Transverse colon (tissue), 4 donors: ENCODE measurements at regions not wholly inside any gene's neighbourhood (a gene's known extent, or its start where the extent isn't known, plus 50 kb on each side); places are given as distances from the start of the nearest gene placed in this dataset.

Source experiments
- DNase-seq: peaks from one replicate; pipeline ENCODE4 v3.0.0-alpha.2; 2019
- H3K27ac ChIP-seq, 4 donors: fragments of 200-600 bp; sonication (generic); 2 replicates each; pipeline ENCODE4 v1.5.1; 2016 to 2018; ENCODE audit warnings: inconsistent platforms in 4 of 4
- H3K27me3 ChIP-seq: fragments of 200-600 bp; sonication (generic); 2 replicates; pipeline ENCODE4 v1.5.1; 2017; ENCODE audit warnings: inconsistent platforms
- H3K36me3 ChIP-seq, 4 donors: fragments of 200-600 bp; sonication (generic); 2 replicates each; pipeline ENCODE4 v1.5.1; 2017 to 2019; ENCODE audit warnings: inconsistent platforms in 4 of 4
- H3K4me1 ChIP-seq, 4 donors: fragments of 200-600 bp; sonication (generic); 2 replicates each; pipeline ENCODE4 v1.5.1; 2017 to 2020; ENCODE audit warnings: inconsistent platforms in 4 of 4
- H3K4me3 ChIP-seq, 4 donors: fragments of 200-600 bp; sonication (generic); 1 replicate in 1 of 4; 2 replicates in 3 of 4; pipeline versions ENCODE4 v1.5.1 to v1.6.1; 2017 to 2019; ENCODE audit warnings: inconsistent platforms in 4 of 4
- H3K9me3 ChIP-seq, 2 donors: fragments of 200-600 bp; sonication (generic); 2 replicates each; pipeline ENCODE4 v1.5.1; 2017 to 2019; ENCODE audit warnings: inconsistent platforms in 2 of 2
- CTCF ChIP-seq, 5 experiments: fragments of 200-600 bp in 3 of 5; fragments of 450-650 bp in 2 of 5; sonication (generic) in 3 of 5; IDR thresholded peaks; 1 replicate in 2 of 5; 2 replicates in 3 of 5; pipeline ENCODE4 v1.5.1; 2016 to 2017; ENCODE audit warnings: antibody characterized with exemption in 5 of 5, inconsistent platforms in 3 of 5, mild to moderate bottlenecking in 2 of 5, moderate library complexity in 1 of 5
- EP300 ChIP-seq: sonication (generic); formaldehyde crosslinking; IDR thresholded peaks from one replicate; pipeline ENCODE4 v1.6.1; 2017; ENCODE audit warnings: antibody characterized with exemption, low read depth
- POLR2A ChIP-seq: fragments of 450-650 bp; IDR thresholded peaks from one replicate; pipeline ENCODE4 v1.6.1; 2016; ENCODE audit warnings: antibody characterized with exemption, mild to moderate bottlenecking, moderate library complexity
- POLR2AphosphoS5 ChIP-seq, 3 donors: sonication (generic); formaldehyde crosslinking; IDR thresholded peaks; one replicate each; pipeline ENCODE4 v1.6.1; 2016; ENCODE audit warnings: antibody characterized with exemption in 3 of 3
- WGBS, 2 donors: methylation state at CpG; one replicate each; pipeline ENCODE4 v1.1.5; 2018; ENCODE audit warnings: low coverage in 1 of 2; 5-methylcytosine and 5-hydroxymethylcytosine counted together
- in situ Hi-C, 4 donors: fragments of 200-750 bp; cut with MboI; loops; one replicate each; pipeline versions ENCODE4 v1.15.0 to v1.15.1; 2017; ENCODE audit warnings: low sequenced_read_pairs in 3 of 4, low pct_ligation_motif_present in 1 of 4, low pct_unique_long_range_greater_than_20kb in 1 of 4
- intact Hi-C: fragments of 100-400 bp; cut with DNase I; formaldehyde crosslinking; loops from one replicate; pipeline ENCODE4 v1.15.1; 2023; ENCODE audit warnings: low total_unique reads

DNA sequence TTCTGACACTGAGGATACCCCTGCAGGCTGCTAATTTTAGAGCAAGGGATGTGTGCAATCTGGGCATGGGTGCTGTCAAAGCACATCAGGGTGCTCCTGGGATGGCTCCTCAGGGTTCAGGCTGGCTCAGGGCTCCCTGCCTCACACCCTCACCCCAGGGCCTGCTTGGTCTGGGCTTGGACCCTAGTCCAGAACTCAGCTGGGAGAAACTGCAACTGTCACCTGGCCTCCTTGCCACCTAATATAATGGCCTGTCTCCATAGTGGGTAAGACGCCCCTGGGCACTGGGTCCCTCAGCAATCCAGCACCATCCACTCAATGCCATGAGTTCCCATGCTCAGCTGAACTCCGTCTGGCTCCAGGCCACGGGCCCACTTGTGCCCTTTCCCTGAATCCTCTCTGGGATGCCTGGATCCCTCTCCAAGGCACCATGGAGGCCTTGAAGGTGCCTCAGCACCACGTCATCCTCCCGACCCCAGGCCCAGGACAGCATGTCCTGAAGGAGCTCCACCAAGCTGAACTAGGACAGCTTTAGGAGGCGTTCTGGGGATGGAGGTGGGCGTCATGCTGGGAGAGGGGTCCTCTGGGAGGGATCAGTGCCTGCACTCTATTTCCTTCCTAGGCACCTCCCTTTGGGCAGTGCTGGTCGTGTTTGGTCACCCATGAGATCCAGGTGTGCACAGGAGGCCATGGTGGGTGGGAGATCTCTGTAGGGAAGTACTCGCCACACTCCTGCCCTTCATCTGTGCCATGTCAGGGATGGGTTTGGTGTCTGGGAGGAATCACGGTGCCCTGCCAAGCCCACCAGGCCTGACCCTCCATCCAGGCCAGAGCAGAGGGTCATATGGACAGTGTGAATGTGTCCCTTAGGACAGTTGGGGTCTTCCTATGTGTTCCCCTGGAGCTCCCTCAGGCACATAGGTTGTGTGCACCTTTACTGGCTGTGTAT lies 1688.4 kb downstream of the TP53TG3F start:
- Histone ChIP-seq H3K27ac (no peak overlapping the region), H3K9me3 (peaks cover 0 to 12% of the 10 kb centered on the region in 2 donors), H3K4me3 (no peak overlapping the region), H3K36me3 (no peaks in the 10 kb centered on the region), H3K4me1 (no peaks in the 10 kb centered on the region), H3K27me3 (no peaks in the 10 kb centered on the region)
- 69% methylated on average over 9 of the region's 10 CpGs; no CpG with 5 or more reads in 1 of the 2 donors for WGBS, 2 donors
- no peak for DNase-seq
- in situ Hi-C loops (no loop called here), intact Hi-C loops (no loop called here)
- TF ChIP-seq POLR2A = no peak
- TF ChIP-seq POLR2AphosphoS5 (IDR thresholded peaks at IDR 0.05) = no peak
- TF ChIP-seq EP300 = no peak
- no peak for TF ChIP-seq CTCF (IDR thresholded peaks at IDR 0.05)

DNA sequence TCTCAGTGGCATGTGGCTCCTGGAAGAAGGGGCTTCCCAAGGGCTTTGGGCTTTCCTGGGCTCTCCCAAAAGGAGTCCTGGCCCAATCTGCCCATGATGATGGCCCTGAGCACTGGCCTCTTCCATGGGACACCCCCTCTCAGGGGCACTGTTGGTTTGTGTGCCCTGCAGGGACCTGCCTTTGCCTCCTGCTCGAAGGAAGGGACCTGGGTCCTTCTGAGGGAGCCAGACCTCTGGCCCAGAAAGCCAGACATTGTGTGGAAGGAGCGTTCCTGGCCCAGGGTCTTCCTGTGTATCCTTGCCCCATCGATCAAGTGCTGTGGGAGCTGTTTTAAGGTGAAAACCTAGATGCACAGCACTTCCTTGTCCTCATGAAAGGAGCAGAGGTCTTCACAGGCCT lies 1689.3 kb downstream of the TP53TG3F start:
- in situ Hi-C loops = no loop called here

GRCh38 chr16:35149550-35149949 lies 1690.1 kb downstream of the TP53TG3F start:
- intact Hi-C loops (no loop called here), in situ Hi-C loops (no loop called here)
- WGBS, 2 donors = 65% methylated on average over 3 of the region's 3 CpGs; no CpG with 5 or more reads in 1 of the 2 donors
- Histone ChIP-seq H3K4me3 (no peak overlapping the region), H3K4me1 (no peaks in the 10 kb centered on the region), H3K9me3 (peaks cover 0 to 12% of the 10 kb centered on the region in 2 donors), H3K27me3 (no peaks in the 10 kb centered on the region), H3K36me3 (no peaks in the 10 kb centered on the region), H3K27ac (no peak overlapping the region)
- no peak for DNase-seq
- TF ChIP-seq POLR2AphosphoS5 (IDR thresholded peaks at IDR 0.05) = no peak
- no peak for TF ChIP-seq CTCF (IDR thresholded peaks at IDR 0.05)
- no peak for TF ChIP-seq EP300
- no peak for TF ChIP-seq POLR2A

More for the DNA sequence above, 1689.3 kb downstream of the TP53TG3F start:
- H3K27me3 ChIP-seq = no peaks in the 10 kb centered on the region
- no peaks in the 10 kb centered on the region for H3K36me3 ChIP-seq
- WGBS, 2 donors = 59% methylated on average over 3 of the region's 3 CpGs; no CpG with 5 or more reads in 1 of the 2 donors
- H3K4me3 ChIP-seq = no peak overlapping the region
- TF ChIP-seq POLR2A = no peak
- no peak for TF ChIP-seq CTCF (IDR thresholded peaks at IDR 0.05)
- TF ChIP-seq EP300 = no peak
- no peak for TF ChIP-seq POLR2AphosphoS5 (IDR thresholded peaks at IDR 0.05)
- no peak overlapping the region for H3K27ac ChIP-seq
- DNase-seq = no peak
- intact Hi-C loops = no loop called here
- H3K4me1 ChIP-seq = no peaks in the 10 kb centered on the region
- peaks cover 0 to 12% of the 10 kb centered on the region in 2 donors for H3K9me3 ChIP-seq

DNA sequence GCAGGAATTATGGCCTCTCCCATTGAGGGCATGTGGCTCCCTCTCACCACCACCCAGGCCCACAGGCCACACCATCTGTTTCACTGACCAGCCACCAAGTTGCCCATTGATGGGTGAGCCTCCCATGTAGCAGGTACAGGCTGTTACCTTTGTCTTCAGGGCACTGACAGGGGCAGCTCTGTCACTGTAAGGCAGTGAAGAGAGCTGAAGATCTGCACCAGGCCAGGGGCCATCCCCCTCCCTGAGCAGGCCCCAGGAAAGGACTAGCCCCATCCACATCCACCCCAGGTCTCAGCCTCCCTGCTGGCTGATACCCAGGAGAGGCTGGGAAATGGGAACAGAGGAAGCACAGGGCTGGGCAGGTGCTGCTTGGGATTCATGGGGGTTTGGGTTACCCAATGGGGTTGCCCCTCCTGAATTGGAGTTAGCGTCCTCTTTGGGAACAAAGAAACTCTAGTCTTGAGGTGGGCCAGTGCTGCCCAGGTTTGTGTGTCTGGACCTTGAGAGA lies 1691.4 kb downstream of the TP53TG3F start:
- no peaks in the 10 kb centered on the region for H3K27me3 ChIP-seq
- TF ChIP-seq EP300 (no peak), CTCF (IDR thresholded peaks at IDR 0.05) (no peak), POLR2AphosphoS5 (IDR thresholded peaks at IDR 0.05) (no peak), POLR2A (no peak)
- 63% methylated on average over 1 of the region's 1 CpG; no CpG with 5 or more reads in 1 of the 2 donors for WGBS, 2 donors

More for the DNA sequence above, 1691.4 kb downstream of the TP53TG3F start:
- peaks cover 0 to 8% of the 10 kb centered on the region in 2 donors for H3K9me3 ChIP-seq
- no peak overlapping the region for H3K27ac ChIP-seq
- no peaks in the 10 kb centered on the region for H3K36me3 ChIP-seq
- no peak for DNase-seq
- H3K4me3 ChIP-seq = no peak overlapping the region
- intact Hi-C loops = no loop called here
- in situ Hi-C loops = no loop called here
- H3K4me1 ChIP-seq = no peaks in the 10 kb centered on the region
